GM21825 (cell line): ENCODE measurements at regions not wholly inside any gene's neighbourhood (a gene's known extent, or its start where the extent isn't known, plus 50 kb on each side); places are given as distances from the start of the nearest gene placed in this dataset.

ENCODE experiments used
- ATAC-seq: cut with Tn5 transposase; IDR thresholded peaks from one replicate; pipeline ENCODE4 v1.9.1; 2021; ENCODE audit warnings: mild to moderate bottlenecking, moderate library complexity; ENCODE audit not compliant: unreplicated experiment

- no peak for ATAC-seq
These were observed 359.5 kb upstream of the MKI67 start for GRCh38 chr10:128485701-128486235.

GRCh38 chr10:128487517-128487916 is 361.3 kb upstream of the MKI67 start:
- no peak for ATAC-seq

GRCh38 chr10:128489324-128490247 is 363.4 kb upstream of the MKI67 start:
- no peak for ATAC-seq

GRCh38 chr10:128491686-128492085 is 365.5 kb upstream of the MKI67 start:
- ATAC-seq = no peak

GRCh38 chr10:128493811-128494210 is 367.6 kb upstream of the MKI67 start:
- ATAC-seq = no peak

GRCh38 chr10:128494665-128495064 is 368.4 kb upstream of the MKI67 start:
- no peak for ATAC-seq

GRCh38 chr10:128497660-128498377 is 371.6 kb upstream of the MKI67 start:
- no peak for ATAC-seq

GRCh38 chr10:128498378-128498730 is 372.1 kb upstream of the MKI67 start:
- no peak for ATAC-seq

GRCh38 chr10:128498746-128499145 is 372.5 kb upstream of the MKI67 start:
- no peak for ATAC-seq

GRCh38 chr10:128499486-128499885 is 373.3 kb upstream of the MKI67 start:
- no peak for ATAC-seq

- no peak for ATAC-seq
These were observed 373.7 kb upstream of the MKI67 start for GRCh38 chr10:128499956-128500355.

GRCh38 chr10:128500642-128501041 is 374.4 kb upstream of the MKI67 start:
- no peak for ATAC-seq

- ATAC-seq = no peak
These were observed 379.1 kb upstream of the MKI67 start for GRCh38 chr10:128505346-128505745.

- no peak for ATAC-seq
These were observed 380.2 kb upstream of the MKI67 start for GRCh38 chr10:128506423-128506822.

GRCh38 chr10:128507066-128507465 is 380.8 kb upstream of the MKI67 start:
- no peak for ATAC-seq

- ATAC-seq = no peak
These were observed 385.1 kb upstream of the MKI67 start for GRCh38 chr10:128511284-128511683.

GRCh38 chr10:128512767-128513166 is 386.5 kb upstream of the MKI67 start:
- ATAC-seq = no peak

GRCh38 chr10:128514536-128514935 is 388.3 kb upstream of the MKI67 start:
- ATAC-seq = no peak

GRCh38 chr10:128516180-128516579 is 390.0 kb upstream of the MKI67 start:
- ATAC-seq = no peak

GRCh38 chr10:128517167-128517566 is 390.9 kb upstream of the MKI67 start:
- ATAC-seq = no peak

- ATAC-seq = no peak
These were observed 391.8 kb upstream of the MKI67 start for GRCh38 chr10:128518000-128518399.

- ATAC-seq = no peak
These were observed 393.4 kb upstream of the MKI67 start for GRCh38 chr10:128519581-128519980.
